ENCODE measurements at regions not wholly inside any gene's neighbourhood (a gene's known extent, or its start where the extent isn't known, plus 50 kb on each side); places are given as distances from the start of the nearest gene placed in this dataset.

GRCh38 chr9:78839252-78839651, 542.3 kb downstream of the PSAT1 start:
- peak in 2 of 4 donors; percentile 12 to 18 for DNase-seq (ENCODE audit: low read depth in 4 of 4, low spot score in 3 of 4)

- DNase-seq (ENCODE audit: low read depth in 4 of 4, low spot score in 3 of 4): no peak
Measured at GRCh38 chr9:78848061-78848460, 551.1 kb downstream of the PSAT1 start.

- no peak for DNase-seq (ENCODE audit: low read depth in 4 of 4, low spot score in 3 of 4)
Measured at GRCh38 chr9:78856144-78856543, 559.2 kb downstream of the PSAT1 start.

- no peak for DNase-seq (ENCODE audit: low read depth in 4 of 4, low spot score in 3 of 4)
Measured at GRCh38 chr9:78856781-78857180, 559.9 kb downstream of the PSAT1 start.

- DNase-seq (ENCODE audit: low read depth in 4 of 4, low spot score in 3 of 4): peak in 1 of 4 donors; percentile 17
Measured at GRCh38 chr9:78857373-78858225, 560.7 kb downstream of the PSAT1 start.

- no peak for DNase-seq (ENCODE audit: low read depth in 4 of 4, low spot score in 3 of 4)
Measured at GRCh38 chr9:78858266-78858665, 561.3 kb downstream of the PSAT1 start.

- no peak for DNase-seq (ENCODE audit: low read depth in 4 of 4, low spot score in 3 of 4)
Measured at GRCh38 chr9:78860801-78861475, 564.0 kb downstream of the PSAT1 start.

- DNase-seq (ENCODE audit: low read depth in 4 of 4, low spot score in 3 of 4): no peak
Measured at GRCh38 chr9:78863531-78863930, 566.6 kb downstream of the PSAT1 start.

GRCh38 chr9:78865737-78866136, 568.8 kb downstream of the PSAT1 start:
- no peak for DNase-seq (ENCODE audit: low read depth in 4 of 4, low spot score in 3 of 4)

- no peak for DNase-seq (ENCODE audit: low read depth in 4 of 4, low spot score in 3 of 4)
Measured at GRCh38 chr9:78866207-78867132, 569.5 kb downstream of the PSAT1 start.

- no peak for DNase-seq (ENCODE audit: low read depth in 4 of 4, low spot score in 3 of 4)
Measured at GRCh38 chr9:78871086-78871451, 574.1 kb downstream of the PSAT1 start.

GRCh38 chr9:78871452-78872331, 574.8 kb downstream of the PSAT1 start:
- DNase-seq (ENCODE audit: low read depth in 4 of 4, low spot score in 3 of 4): no peak

- DNase-seq (ENCODE audit: low read depth in 4 of 4, low spot score in 3 of 4): no peak
Measured at GRCh38 chr9:78874061-78874460, 577.1 kb downstream of the PSAT1 start.

- DNase-seq (ENCODE audit: low read depth in 4 of 4, low spot score in 3 of 4): no peak
Measured at GRCh38 chr9:78879324-78880100, 582.6 kb downstream of the PSAT1 start.

- DNase-seq (ENCODE audit: low read depth in 4 of 4, low spot score in 3 of 4): no peak
Measured at GRCh38 chr9:78881295-78881694, 584.4 kb downstream of the PSAT1 start.

GRCh38 chr9:78882481-78882880, 585.6 kb downstream of the PSAT1 start:
- DNase-seq (ENCODE audit: low read depth in 4 of 4, low spot score in 3 of 4): no peak

GRCh38 chr9:78884611-78885150, 587.8 kb downstream of the PSAT1 start:
- no peak for DNase-seq (ENCODE audit: low read depth in 4 of 4, low spot score in 3 of 4)

- DNase-seq (ENCODE audit: low read depth in 4 of 4, low spot score in 3 of 4): no peak
Measured at GRCh38 chr9:78892182-78892581, 595.3 kb downstream of the PSAT1 start.

GRCh38 chr9:78892769-78893168, 595.8 kb downstream of the PSAT1 start:
- DNase-seq (ENCODE audit: low read depth in 4 of 4, low spot score in 3 of 4): no peak

Data from left renal pelvis (tissue), 4 donors.